Breast epithelium (tissue), 3 donors: ENCODE measurements at regions not wholly inside any gene's neighbourhood (a gene's known extent, or its start where the extent isn't known, plus 50 kb on each side); places are given as distances from the start of the nearest gene placed in this dataset.

ENCODE experiments used
- POLR2AphosphoS5 ChIP-seq, 3 donors: sonication (generic); formaldehyde crosslinking; IDR thresholded peaks; one replicate each; pipeline ENCODE4 v1.6.1; 2017; ENCODE audit warnings: antibody characterized with exemption in 3 of 3
- TF ChIP-seq, protein P1 (sequence below), 3 donors: fragments of 450-650 bp; IDR thresholded peaks; one replicate each; pipeline ENCODE4 v1.5.1; 2016 to 2017; ENCODE audit warnings: antibody characterized with exemption in 3 of 3, mild to moderate bottlenecking in 3 of 3, moderate library complexity in 3 of 3

DNA sequence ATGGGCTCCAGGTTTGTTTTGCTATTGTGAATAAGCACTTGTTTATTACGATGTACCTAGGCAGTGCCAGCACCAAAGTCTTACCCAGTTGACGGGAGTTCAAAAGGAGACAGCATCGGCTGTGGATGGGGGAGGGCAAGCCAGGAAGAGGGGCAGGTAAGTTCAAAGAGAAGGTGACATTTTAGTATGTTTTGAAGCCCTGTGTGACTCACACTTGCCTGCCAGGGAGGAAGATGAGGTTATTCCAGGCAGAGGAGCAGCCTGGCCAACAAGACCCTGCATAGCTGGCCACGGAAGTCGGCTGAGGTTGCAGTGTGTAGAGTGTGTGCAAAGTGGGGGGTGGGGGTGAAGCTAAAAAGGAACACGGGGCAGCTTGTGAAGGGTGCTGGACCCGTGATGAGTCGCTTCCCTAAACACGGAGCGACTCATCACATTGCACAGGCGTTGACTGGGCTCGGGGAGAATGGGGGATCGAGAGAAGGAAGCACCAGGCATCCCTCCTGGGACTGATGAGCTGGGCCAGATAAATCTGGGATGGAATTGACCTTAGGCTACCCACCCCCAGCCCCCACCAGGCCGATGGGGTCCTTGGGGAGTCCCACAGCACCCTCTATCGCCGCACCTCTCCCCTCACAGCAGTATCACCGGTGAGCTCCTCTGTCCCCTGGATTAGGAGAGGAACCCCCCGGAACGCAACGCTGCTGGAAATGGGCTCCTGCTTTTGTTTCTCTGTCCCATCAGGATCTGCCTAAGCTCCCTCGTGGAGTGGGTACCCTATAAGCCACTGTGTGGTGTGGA lies 97.9 kb upstream of the IKZF1 start:
- TF ChIP-seq POLR2AphosphoS5 (IDR thresholded peaks at IDR 0.05): no peak
- TF ChIP-seq, protein P1, sequence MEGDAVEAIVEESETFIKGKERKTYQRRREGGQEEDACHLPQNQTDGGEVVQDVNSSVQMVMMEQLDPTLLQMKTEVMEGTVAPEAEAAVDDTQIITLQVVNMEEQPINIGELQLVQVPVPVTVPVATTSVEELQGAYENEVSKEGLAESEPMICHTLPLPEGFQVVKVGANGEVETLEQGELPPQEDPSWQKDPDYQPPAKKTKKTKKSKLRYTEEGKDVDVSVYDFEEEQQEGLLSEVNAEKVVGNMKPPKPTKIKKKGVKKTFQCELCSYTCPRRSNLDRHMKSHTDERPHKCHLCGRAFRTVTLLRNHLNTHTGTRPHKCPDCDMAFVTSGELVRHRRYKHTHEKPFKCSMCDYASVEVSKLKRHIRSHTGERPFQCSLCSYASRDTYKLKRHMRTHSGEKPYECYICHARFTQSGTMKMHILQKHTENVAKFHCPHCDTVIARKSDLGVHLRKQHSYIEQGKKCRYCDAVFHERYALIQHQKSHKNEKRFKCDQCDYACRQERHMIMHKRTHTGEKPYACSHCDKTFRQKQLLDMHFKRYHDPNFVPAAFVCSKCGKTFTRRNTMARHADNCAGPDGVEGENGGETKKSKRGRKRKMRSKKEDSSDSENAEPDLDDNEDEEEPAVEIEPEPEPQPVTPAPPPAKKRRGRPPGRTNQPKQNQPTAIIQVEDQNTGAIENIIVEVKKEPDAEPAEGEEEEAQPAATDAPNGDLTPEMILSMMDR (IDR thresholded peaks at IDR 0.05): no peak
